Mucosa of gallbladder (tissue), 1 donor: ENCODE measurements at regions not wholly inside any gene's neighbourhood (a gene's known extent, or its start where the extent isn't known, plus 50 kb on each side); places are given as distances from the start of the nearest gene placed in this dataset.
A peak's percentile ranks its signal among the peaks of the same experiment; 100 is the strongest.

ENCODE experiments used
- DNase-seq: peaks from one replicate; pipeline ENCODE4 v3.0.0-alpha.2; 2020; ENCODE audit warnings: low spot score
- donor health status: DM: no; HTN: no; CAD: no.

DNA sequence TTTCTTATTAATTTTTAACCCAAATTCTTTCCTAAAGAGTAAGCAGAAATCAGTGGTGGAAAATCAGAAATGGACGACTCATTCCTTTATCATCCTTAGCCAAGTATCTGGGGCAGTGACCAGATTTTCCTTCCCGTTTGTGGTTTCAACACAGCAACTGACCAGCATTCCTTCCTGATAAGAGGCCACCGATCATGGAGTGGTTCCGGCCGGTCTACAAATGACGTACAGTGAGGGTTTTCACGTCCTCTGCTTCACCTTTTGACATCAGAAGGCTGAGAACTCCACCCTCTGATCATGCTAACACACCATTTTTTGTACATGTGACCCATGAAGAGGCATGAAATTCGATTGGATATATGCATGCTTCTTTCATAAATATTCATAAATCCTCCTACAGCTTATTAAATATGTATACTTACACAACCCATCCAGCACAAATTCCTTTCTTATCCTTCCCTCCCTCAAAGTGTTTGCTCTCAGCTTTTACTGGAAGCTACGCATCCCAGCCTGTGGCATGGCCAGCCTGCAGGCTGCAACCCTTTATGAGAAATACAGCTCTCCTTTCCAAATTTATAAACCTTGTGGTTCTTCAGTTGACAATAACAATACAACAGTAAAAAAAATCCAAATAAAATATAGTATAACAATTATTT is 173.0 kb upstream of the CASK start:
- peak; percentile 41 for DNase-seq

DNA sequence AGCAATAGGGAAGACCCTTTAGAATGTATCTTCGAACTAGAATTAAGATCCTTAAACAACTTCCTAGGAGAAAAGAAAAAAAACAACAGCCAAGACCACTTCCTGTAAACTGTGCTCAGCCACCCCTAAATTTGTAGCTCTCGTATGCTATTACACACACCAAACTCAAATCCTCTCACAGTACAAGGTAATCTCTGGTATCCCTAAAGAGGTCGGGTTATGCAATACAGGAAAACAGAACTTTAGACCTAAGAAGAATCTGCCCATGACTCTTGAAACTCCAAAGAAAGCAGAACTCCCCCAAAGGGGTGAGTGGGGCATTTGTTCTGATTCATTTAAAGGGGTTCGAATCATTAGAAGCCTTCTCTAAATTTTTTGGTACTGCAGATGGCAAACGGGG is 170.9 kb upstream of the CASK start:
- no peak for DNase-seq

DNA sequence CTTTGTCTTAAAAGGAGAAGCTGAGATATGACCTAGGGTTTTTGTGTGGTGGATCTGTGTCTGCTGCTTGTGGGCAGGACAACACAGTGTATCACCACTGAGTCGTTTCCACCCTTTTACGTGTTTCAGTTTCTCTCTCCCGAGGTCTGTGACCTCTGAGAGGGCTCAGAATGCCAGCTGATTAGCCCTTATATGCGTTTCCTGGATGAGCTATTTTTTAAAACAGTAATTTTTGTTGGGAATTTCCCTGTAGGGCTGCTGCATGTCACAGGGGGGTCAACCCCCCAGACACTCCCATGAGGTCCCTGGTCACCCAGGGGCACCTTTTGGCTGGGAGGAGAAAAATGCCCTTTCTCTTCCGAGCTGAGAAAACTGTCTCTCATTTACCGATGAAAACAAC is 170.4 kb upstream of the CASK start:
- DNase-seq: no peak

DNA sequence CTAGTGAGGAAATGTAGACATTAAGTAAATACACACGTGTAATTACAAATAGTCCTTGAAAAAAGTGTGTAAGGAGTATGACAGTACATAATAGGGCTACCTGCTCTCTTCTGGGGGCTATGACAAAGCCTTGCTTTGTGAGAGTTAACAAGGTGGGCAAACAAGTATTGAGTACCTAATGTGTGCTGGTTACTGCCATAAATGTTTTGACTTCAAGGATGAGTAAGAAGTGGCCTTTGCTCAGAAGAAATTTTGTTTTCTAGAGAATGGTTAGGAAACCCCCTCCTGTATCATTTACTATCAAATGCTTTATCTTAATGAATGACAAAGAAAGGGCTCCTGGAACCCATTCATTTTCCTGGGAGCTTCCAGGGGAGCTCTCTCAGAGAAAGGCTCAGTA is 167.0 kb upstream of the CASK start:
- DNase-seq: no peak

DNA sequence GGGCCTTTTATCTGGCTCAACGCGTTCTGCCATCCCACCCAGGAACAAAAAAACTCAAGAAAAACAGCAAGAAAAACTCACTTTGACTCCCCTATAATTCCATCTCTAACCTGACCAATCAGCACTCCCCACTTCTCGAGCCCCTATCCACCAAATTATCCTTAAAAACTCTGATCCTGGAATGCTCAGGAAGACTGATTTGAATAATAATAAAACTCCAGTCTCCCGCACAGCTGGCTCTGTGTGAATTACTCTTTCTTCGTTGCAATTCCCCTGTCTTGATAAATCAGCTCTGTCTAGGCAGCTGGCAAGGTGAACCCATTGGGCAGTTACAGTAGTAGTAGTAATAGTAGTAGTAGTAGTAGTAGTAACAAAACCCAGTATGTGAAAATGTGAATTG is 165.7 kb upstream of the CASK start:
- DNase-seq: no peak

DNA sequence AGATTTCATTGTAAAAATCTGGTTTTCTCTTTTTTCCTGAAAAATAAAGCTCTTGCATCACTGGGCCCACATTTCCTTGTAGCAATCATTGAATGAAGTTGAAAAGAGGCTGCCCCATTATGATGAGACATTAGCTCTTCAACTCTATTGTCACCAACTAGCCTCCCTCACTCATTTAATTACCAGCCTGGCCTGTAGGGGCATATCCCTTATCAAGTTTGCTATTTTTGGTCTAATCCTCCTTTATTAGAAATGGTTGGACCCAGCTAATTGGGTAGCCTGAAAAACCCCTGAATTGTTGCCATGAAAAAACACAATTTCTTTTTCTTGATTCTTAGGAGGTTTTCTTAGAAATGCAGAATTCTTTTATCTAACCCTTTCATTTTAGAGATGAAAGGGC is 164.6 kb upstream of the CASK start:
- DNase-seq: no peak

DNA sequence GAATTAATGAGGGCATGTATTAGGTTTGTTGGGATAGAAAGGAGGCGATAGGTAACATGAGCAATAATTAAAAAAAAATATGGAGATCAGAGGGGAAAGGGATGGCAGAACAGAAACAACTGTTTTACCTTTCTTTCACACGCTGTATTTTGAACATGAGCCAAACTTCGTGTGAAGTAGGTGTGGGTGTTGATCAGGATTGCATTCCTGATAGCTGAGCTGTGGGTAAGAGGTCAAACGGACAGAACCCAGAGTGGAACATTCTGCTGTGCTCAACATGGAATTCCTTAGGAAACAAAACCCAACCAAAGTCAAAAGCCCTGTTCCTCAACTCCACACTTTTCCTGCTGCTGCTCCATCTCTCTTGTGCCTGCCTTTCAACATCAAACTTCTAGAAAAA is 162.5 kb upstream of the CASK start:
- peak; percentile 11 for DNase-seq

DNA sequence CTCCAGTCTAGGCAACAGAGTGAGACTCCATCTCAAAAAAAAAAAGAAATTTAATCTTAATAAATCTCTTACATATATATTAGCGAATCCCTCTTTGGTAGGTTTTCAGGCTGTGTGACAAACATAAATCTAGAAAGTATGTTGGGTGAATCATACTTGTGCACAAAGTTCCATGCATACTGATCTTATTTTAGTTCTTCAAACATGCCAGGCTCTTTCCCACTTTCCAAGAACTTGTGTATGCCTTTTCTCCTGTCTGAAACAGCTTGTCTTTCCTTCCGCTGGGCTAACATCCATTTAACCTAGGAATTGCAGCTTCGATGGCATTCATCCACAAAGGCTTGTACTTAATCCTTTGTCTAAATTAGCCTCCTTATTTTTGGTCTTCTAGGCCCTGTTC is 156.6 kb upstream of the CASK start:
- DNase-seq: no peak

DNA sequence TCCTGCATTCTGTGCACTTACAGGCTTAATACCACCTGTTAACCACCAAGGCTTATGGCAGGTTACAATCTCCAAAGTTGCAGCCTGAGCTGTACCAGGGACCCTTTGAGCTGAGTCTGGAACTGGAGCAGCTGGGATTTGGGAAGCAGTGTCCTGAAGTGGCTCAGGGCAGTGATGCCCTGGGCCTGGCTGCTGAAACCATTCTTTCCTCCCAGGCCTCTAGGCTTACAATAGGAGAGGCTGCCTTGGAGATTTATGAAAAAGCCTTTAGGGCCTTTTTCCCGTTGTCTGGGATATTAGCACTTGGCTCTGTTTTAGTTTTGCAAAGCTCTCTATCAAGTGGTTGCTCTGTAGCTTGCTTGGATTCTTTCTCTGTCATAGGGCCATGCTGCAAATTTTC is 154.3 kb upstream of the CASK start:
- no peak for DNase-seq

DNA sequence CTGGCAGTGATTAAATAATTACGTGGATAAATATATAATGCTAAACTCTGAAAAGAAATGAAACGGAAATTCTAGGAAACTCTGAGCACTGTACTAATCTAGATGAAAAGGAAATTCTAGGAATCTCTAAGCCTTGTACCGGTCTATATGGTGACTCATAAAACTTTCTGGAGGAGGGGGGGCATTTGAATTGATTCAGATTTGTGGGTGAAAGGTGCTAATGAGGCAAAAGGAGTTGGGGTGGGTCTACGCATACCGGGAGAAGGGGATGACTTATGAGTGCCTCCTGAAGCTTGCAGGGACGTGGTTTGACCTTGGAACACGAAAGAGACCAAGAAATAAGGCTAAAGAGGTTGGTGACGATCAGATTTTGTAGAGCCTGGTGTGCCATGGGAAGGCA is 151.7 kb upstream of the CASK start:
- DNase-seq: no peak

DNA sequence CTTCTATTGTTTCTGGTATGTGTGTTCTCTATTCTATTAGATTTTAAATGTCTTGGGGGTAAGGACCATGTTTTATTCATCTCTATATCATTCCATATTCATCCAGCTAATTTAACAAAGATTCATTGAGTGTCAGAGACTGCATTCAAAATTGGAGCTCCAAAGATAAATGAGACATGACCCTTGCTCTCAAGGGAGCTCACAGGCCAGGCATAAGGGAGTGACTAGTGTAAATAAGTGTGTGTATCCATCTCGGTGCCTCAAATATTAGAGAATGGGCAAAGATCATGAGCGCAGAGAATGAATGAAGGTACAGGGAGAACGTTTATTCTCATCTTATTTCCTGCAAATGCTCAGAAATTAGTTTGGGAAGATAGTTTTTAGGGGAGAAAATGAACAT is 150.1 kb upstream of the CASK start:
- DNase-seq: no peak

DNA sequence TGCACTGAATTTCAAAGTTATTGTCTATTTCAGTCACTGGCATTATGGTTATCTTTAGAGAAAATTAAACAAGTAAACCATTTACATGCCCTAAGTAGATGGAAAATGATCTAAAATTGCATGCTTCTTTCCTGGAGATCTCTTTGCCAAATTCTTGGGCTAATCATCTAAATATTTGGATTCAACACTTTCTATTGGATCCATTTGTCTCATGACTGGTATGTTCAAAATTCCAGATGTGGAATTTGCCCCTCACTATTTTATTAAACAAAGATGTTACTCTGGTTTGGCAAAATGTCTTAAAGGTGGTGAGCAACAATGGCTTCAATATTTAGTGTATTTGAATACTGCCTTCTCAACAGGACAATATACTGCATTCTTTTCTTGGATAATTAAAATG is 147.5 kb upstream of the CASK start:
- DNase-seq: no peak

DNA sequence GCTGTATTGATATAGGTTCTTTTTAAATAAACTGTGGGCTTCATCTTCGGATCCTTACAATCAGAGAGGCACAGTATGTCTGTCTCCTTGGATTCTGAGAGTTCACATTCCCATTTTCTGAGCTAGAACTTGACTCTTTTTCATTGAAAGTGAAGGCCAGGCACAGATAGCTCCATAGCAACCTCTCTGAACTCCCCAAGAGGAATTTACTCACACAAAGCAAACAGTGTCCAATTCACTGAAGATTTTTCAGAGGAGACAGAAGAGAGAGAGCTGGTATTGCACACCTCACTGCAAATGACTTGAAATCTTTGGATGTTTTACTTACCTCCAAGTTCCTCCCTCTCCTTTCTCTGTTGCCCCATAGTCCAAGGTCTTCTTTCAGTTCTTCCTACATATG is 130.9 kb upstream of the CASK start:
- no peak for DNase-seq

DNA sequence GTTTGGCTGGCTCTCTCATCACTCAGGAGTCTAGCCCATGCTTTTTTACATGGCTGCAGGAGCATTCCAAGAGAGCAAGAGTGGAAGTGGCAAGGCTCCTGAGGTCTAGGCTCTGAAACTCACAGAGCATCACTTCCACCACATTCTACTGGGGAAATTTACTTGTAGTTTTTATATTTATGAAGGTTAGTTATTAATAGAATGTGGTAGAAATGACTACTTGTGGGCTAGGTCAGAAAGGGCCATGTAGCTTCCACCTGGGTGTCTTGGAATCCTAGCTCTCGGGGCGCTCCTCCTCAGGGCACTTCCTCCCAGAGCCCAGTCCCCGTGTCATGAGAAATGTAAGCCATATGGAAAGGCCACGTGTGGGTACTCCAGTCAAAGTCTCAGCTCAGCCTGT is 127.0 kb upstream of the CASK start:
- DNase-seq: no peak

DNA sequence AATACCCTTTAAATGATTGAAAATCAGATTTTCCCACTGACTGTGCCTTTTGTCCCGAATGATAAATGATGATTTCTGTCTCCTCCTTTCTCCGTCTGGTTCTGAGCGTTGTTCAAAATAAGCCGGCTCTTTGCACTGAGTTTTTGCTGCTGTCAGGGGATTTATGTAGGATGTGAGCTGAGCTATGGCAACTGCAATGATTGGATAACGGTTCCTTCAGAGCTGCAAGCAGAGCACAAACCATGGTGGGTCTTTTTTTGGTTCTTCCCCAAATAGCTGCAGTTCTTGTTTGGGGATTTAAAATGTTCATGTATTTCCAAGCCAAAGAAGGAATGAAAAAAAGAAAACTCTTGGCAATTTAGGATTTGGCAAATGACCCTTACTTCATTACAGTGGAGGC is 124.5 kb upstream of the CASK start:
- DNase-seq: no peak

DNA sequence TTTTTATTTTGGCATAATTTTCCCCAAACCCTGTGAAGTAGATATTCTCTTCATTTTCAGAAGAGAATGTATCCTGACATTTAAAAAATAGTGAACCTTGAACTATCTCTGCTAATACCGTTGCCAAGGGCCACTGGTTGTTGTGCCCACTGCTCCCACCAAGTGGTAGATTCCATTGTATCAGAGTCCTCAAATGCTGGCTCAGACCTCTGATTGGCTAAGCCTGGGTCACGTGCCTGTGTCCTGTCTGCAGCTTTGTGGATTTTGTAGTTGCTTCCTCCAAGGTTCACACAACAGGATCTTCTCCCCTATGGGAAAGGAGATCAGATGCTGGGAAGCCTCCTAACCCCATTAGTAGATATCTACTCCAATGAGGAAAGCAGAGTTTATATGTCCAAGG is 104.8 kb upstream of the CASK start:
- peak; percentile 40 for DNase-seq

DNA sequence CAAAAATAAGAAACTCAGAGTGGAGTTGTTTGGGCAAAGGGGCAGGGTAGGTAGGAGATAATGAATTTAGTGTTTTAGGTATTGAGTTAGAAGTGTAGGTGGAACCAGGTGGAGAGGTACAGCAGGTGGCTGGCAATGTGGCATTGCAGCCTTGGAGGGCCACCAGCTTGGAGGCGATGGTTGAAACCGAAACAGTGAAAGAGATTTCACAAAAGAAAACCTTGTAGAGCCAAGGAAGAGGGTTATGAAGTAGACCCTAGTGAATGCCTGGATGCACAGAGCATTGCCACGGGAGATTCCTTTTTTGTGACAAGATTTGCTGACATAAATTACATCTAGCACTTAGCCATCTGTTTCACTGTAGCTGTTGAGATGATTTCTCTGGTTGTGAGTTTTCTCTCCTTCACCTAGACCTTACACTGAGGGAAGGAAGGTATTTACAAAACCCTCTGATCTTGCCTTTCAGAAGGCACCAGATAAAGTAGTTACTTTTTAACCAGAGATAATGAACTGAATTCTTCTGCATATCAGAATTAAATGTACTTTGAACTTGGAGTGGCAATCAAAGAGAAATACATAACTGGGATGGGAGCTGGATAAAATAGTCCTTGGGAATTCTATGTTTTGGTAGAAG is 104.1 kb upstream of the CASK start:
- DNase-seq: no peak

DNA sequence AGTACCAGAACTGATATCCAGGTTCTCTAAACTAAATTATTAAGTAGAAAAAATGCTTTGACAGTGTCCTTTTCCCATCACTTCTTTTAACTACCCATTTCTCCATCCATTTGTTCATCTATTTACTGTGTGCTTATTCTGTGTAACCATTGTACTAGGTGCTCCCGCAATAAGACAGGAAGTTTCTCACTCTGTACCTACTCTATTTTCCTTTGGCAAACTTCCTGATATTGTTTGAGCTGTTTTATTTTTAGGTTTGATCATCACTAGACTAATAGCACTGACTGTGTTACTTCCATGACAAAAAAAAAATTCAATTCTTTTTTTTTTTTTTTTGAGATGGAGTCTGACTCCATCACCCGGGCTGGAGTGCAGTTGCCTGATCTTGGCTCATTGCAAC is 102.5 kb upstream of the CASK start:
- DNase-seq: no peak

DNA sequence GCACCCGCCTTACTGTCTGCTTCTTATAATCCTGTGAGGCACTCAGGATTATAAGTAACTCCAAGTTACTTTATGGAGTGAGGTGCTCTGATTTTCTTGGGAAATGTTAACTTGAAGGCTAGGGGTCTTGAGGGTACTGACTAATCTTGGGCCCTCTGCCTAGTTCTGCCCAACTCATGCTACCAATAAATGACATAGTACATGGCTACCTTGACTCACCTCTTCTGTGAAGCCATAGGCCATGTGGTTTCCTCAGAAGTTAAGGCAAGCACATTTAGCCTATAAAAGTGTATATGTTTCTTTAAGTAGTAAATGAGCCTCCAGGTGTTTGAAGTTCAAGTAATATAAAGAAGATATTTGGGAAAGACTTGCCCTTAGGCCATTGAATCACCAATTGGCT is 99.8 kb upstream of the CASK start:
- no peak for DNase-seq

DNA sequence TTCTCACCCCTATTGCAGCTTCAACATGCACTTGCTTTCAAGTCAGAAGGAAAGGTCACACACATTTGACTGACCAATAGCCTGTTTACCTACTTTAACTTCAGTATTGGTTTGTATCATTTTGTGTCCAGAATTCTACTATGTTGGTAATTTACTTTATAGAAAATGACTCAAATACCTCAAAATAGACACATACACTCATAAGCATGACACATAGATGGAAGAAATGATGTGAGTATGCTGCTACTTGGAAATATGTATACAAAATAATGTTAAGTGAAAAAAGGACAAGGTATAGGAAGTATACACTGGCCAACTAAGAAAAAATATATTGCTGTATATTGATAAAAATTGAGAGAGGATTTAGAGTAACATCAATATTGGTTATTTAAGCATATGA is 98.8 kb upstream of the CASK start:
- no peak for DNase-seq

DNA sequence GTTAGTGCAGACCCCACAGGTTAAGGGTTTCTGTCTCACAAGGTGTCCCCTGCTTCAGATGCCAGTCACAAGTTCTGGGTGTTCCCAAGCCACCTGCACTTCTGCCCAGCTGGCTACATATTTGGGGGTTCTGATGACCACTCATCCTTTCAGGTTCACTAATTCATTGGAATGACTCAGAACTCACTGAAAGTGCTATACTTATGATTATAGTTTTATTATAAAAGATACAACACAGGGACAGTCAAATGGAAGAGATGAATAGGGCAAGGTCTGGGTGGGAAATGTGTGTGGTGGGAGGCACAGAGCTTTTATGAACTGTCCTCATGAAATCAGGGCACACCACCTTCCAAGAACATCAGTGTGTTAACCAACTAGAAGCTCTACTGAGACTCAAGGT is 97.7 kb upstream of the CASK start:
- no peak for DNase-seq

DNA sequence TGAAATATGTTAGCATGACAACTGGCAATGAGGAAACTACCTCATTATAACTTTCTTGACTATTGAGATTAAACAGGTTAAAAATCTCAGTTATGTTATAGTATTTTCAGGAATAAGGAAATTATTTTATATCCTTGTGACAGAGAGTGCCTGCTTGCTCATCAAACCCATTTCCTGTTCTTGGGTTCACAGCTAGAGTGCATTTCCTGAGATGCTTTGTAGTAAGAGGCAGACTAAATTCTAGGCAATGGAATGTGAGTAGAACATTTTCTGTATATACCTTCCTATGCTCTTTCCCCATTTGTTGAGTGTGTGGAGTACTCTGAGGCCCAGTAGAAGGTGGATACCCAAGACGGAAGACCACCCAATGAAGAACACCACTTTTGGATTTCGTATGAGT is 96.9 kb upstream of the CASK start:
- DNase-seq: no peak

DNA sequence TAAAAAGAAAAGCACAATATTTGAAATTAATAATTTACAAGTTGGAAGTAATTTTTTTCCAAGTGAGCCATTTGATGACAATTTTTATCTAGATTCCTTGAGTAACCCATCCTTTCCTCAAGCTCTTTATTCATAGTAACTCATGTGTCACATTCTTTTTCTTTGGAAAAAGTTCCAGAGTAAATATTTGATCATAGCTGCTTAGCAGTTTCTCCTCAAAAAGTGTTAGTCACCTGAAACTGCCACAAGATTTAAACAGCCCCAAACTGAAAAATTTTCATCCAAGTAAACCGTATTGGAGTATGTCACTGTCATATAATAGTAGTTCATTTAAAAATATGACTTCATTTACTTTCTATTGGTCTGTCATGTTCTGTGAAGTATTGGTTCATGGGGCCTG is 94.6 kb upstream of the CASK start:
- DNase-seq: no peak

DNA sequence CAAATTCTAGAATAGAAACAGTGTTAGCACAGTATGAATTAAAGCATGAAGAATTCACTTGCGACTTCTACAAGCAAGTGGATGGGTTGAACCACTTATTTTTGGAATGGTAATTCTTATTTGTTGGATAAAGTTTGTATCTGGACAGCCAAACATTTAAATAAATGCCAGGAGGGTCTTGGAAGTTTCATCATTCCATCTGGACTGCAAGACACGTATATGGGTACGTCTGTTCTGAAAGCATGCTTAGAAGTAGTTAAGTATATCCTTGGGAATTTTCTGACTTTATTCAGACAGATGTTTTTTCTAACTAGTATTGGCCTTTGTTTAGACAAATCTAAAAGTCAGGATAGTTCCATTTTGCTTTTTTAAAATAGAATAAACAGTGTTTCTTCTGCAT is 77.5 kb upstream of the CASK start:
- DNase-seq: no peak
